Ovary (tissue), 7 donors: ENCODE measurements at regions not wholly inside any gene's neighbourhood (a gene's known extent, or its start where the extent isn't known, plus 50 kb on each side); places are given as distances from the start of the nearest gene placed in this dataset.

Experiments
- DNase-seq, 5 donors: peaks; one replicate each; pipeline ENCODE4 v3.0.0-alpha.2; 2019 to 2020
- H3K27ac ChIP-seq, 2 donors: fragments of 200-600 bp; one replicate each; pipeline versions ENCODE4 v1.5.1 to v1.8.0; 2019 to 2022
- H3K27me3 ChIP-seq: fragments of 200-600 bp; one replicate; pipeline ENCODE4 v1.8.0; 2022
- H3K36me3 ChIP-seq: fragments of 200-600 bp; sonication (generic); one replicate; pipeline ENCODE4 v1.5.1; 2019
- H3K4me1 ChIP-seq: one replicate; pipeline ENCODE4 v1.8.1; 2013; ENCODE audit warnings: mild to moderate bottlenecking, moderate library complexity; ENCODE audit not compliant: insufficient read depth
- H3K4me3 ChIP-seq: fragments of 200-600 bp; sonication (generic); one replicate; pipeline ENCODE4 v1.5.1; 2017
- H3K9me3 ChIP-seq, 2 donors: fragments of 200-600 bp in 1 of 2; sonication (generic) in 1 of 2; one replicate each; pipeline versions ENCODE4 v1.5.1 to v1.8.1; 2013 to 2019; ENCODE audit warnings: mild to moderate bottlenecking in 1 of 2, moderate library complexity in 1 of 2
- EP300 ChIP-seq: sonication (generic); formaldehyde crosslinking; IDR thresholded peaks from one replicate; pipeline ENCODE4 v1.6.1; 2017; ENCODE audit warnings: antibody characterized with exemption
- POLR2A ChIP-seq: fragments of 450-650 bp; IDR thresholded peaks from one replicate; pipeline ENCODE4 v1.6.1; 2017; ENCODE audit warnings: antibody characterized with exemption, mild to moderate bottlenecking, moderate library complexity
- WGBS, 3 donors: extraction: QIAGEN DNeasy Blood & Tissue Kit in 1 of 3; methylation state at CpG; one replicate each; pipeline versions ENCODE4 v1.1.5 to v1.1.7; 2013 to 2017; 5-methylcytosine and 5-hydroxymethylcytosine counted together
- intact Hi-C, 4 donors: fragments of 100-400 bp; cut with DNase I; formaldehyde crosslinking; loops; one replicate each; pipeline versions ENCODE4 v1.11.0 to v1.15.1; 2022 to 2023
- TF ChIP-seq, protein P1 (sequence below), 3 donors: fragments of 450-650 bp in 2 of 3; fragments of 200-600 bp in 1 of 3; IDR thresholded peaks; one replicate each; pipeline versions ENCODE4 v1.5.1 to v1.8.0; 2016 to 2022; ENCODE audit warnings: antibody characterized with exemption in 3 of 3, mild to moderate bottlenecking in 1 of 3
- donor health status: DM: no; HTN: no; CAD: no; lungs with moderate emphysema.
- donor health status: DM: no; HTN: no; CAD: no.
- donor health status: Bipolar disorder and iron deficiency.
- donor health status: DM: no; HTN: no; CAD: no.
- donor health status: DM: yes; HTN: yes; CAD: no.

- DNase-seq: no peak
- no peak overlapping the region for H3K4me3 ChIP-seq
- no peaks in the 10 kb centered on the region for H3K4me1 ChIP-seq
- TF ChIP-seq, protein P1, sequence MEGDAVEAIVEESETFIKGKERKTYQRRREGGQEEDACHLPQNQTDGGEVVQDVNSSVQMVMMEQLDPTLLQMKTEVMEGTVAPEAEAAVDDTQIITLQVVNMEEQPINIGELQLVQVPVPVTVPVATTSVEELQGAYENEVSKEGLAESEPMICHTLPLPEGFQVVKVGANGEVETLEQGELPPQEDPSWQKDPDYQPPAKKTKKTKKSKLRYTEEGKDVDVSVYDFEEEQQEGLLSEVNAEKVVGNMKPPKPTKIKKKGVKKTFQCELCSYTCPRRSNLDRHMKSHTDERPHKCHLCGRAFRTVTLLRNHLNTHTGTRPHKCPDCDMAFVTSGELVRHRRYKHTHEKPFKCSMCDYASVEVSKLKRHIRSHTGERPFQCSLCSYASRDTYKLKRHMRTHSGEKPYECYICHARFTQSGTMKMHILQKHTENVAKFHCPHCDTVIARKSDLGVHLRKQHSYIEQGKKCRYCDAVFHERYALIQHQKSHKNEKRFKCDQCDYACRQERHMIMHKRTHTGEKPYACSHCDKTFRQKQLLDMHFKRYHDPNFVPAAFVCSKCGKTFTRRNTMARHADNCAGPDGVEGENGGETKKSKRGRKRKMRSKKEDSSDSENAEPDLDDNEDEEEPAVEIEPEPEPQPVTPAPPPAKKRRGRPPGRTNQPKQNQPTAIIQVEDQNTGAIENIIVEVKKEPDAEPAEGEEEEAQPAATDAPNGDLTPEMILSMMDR (IDR thresholded peaks at IDR 0.05): no peak
- TF ChIP-seq EP300 (no peak), POLR2A (no peak)
- H3K27me3 ChIP-seq: no peaks in the 10 kb centered on the region
- intact Hi-C loops: no loop called here
- WGBS, 3 donors: 83 to 88% (median 84%) methylated on average over 5 of the region's 5 CpGs
- H3K9me3 ChIP-seq: peaks cover 0 to 3% of the 10 kb centered on the region in 2 donors
- no peaks in the 10 kb centered on the region for H3K36me3 ChIP-seq
- no peak overlapping the region for H3K27ac ChIP-seq
These were observed 230.3 kb downstream of the AACS start for GRCh38 chr12:125295550-125295949.

DNA sequence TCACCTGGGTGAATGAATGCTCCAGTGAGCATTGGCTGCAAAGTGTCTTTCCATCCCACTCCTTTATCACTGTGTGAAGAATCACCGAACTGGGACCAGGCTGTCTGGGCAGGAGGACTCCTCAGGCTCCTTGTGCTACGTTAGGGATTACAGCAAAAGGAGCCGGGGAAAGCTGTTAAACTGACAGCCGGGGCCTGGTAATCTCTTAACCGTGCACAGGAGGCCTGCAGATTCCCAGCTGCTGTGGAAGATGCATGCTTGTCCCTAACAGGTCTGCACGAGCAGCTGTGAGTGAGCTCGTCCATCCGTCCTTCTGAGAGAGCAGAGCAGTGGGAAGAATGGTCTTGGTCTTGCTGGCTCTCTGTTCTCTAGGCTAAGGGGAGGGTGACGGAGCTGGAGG is 231.5 kb downstream of the AACS start:
- 29 to 46% (median 32%) methylated on average over 9 of the region's 9 CpGs for WGBS, 3 donors
- TF ChIP-seq, protein P1 (IDR thresholded peaks at IDR 0.05): no peak
- TF ChIP-seq POLR2A (no peak), EP300 (no peak)
- DNase-seq: no peak
- intact Hi-C loops: no loop called here
- no peaks in the 10 kb centered on the region for H3K36me3 ChIP-seq
- no peak overlapping the region for H3K27ac ChIP-seq
- no peaks in the 10 kb centered on the region for H3K27me3 ChIP-seq
- H3K4me3 ChIP-seq: no peak overlapping the region
- H3K9me3 ChIP-seq: peaks cover 0 to 3% of the 10 kb centered on the region in 2 donors
- no peaks in the 10 kb centered on the region for H3K4me1 ChIP-seq

DNA sequence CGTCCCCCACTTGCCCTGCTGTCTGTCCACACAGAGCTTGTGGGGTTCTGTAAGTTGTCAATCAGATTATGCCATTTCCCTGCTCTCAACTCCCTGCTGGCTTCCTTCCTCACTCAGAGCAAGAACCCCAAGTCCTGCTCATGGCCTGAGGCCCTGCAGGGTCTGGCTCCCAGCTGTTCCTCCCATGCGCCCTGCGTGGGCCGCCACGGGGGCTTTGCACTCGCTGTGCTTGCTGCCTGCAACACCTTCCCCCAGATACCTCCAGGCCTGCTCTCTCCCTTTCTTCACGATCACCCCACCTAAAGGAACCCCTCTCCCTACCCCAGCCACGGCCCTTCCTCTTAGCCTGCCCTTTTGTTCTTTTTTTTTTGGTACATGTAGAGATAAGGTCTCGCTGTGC is 234.6 kb downstream of the AACS start:
- Histone ChIP-seq H3K4me1 (no peaks in the 10 kb centered on the region), H3K36me3 (no peaks in the 10 kb centered on the region), H3K9me3 (no peaks in the 10 kb centered on the region), H3K4me3 (no peak overlapping the region), H3K27me3 (no peaks in the 10 kb centered on the region), H3K27ac (no peak overlapping the region)
- TF ChIP-seq POLR2A (no peak), EP300 (no peak)
- TF ChIP-seq, protein P1 (IDR thresholded peaks at IDR 0.05): no peak
- DNase-seq: no peak
- intact Hi-C loops: no loop called here
- WGBS, 3 donors: 76 to 78% (median 76%) methylated on average over 9 of the region's 9 CpGs

GRCh38 chr12:125300249-125300648 is 235.0 kb downstream of the AACS start:
- no peaks in the 10 kb centered on the region for H3K36me3 ChIP-seq
- intact Hi-C loops: no loop called here
- no peaks in the 10 kb centered on the region for H3K9me3 ChIP-seq
- no peaks in the 10 kb centered on the region for H3K4me1 ChIP-seq
- 70 to 77% (median 73%) methylated on average over 3 of the region's 3 CpGs for WGBS, 3 donors
- no peak overlapping the region for H3K27ac ChIP-seq
- TF ChIP-seq, protein P1 (IDR thresholded peaks at IDR 0.05): no peak
- H3K27me3 ChIP-seq: no peaks in the 10 kb centered on the region
- DNase-seq: no peak
- H3K4me3 ChIP-seq: no peak overlapping the region

GRCh38 chr12:125303337-125303736 is 238.1 kb downstream of the AACS start:
- H3K4me1 ChIP-seq: no peaks in the 10 kb centered on the region
- intact Hi-C loops: no loop called here
- no peak overlapping the region for H3K27ac ChIP-seq
- TF ChIP-seq EP300 (no peak), POLR2A (no peak)
- TF ChIP-seq, protein P1 (IDR thresholded peaks at IDR 0.05): no peak
- H3K27me3 ChIP-seq: no peaks in the 10 kb centered on the region
- no peaks in the 10 kb centered on the region for H3K36me3 ChIP-seq
- no peak for DNase-seq
- no peaks in the 10 kb centered on the region for H3K9me3 ChIP-seq
- 39 to 42% (median 42%) methylated on average over 2 of the region's 2 CpGs for WGBS, 3 donors
- no peak overlapping the region for H3K4me3 ChIP-seq
